Panc1 (cell line): ENCODE measurements at regions not wholly inside any gene's neighbourhood (a gene's known extent, or its start where the extent isn't known, plus 50 kb on each side); places are given as distances from the start of the nearest gene placed in this dataset.

ENCODE experiments used
- POLR2AphosphoS5 ChIP-seq: IDR thresholded peaks from 2 replicates; pipeline ENCODE4 v1.6.1; 2012; ENCODE audit warnings: mild to moderate bottlenecking, low read depth, low read length, moderate library complexity
- TF ChIP-seq, protein P1 (sequence below): fragments of 450-650 bp; IDR thresholded peaks from 2 replicates; pipeline ENCODE4 v1.5.1; 2017; ENCODE audit warnings: mild to moderate bottlenecking

DNA sequence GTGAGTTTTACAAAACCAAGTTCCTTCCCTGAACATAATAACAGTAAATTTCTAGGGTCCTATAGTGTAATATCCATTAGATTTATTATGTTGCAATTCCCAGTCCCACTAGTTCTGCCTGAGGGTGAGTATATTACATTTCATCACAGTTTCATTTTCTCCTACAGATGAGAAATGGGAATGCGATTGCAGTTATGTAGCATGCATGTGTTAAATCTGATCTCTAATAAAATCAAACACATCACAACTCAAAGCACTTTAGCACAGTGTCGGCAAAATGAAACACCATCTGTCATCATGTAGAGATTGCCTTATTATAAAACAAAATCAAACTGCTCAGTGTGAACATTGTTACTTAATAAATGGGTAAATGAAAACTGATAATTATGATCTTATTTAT is 180.5 kb upstream of the TOX3 start:
- TF ChIP-seq, protein P1, sequence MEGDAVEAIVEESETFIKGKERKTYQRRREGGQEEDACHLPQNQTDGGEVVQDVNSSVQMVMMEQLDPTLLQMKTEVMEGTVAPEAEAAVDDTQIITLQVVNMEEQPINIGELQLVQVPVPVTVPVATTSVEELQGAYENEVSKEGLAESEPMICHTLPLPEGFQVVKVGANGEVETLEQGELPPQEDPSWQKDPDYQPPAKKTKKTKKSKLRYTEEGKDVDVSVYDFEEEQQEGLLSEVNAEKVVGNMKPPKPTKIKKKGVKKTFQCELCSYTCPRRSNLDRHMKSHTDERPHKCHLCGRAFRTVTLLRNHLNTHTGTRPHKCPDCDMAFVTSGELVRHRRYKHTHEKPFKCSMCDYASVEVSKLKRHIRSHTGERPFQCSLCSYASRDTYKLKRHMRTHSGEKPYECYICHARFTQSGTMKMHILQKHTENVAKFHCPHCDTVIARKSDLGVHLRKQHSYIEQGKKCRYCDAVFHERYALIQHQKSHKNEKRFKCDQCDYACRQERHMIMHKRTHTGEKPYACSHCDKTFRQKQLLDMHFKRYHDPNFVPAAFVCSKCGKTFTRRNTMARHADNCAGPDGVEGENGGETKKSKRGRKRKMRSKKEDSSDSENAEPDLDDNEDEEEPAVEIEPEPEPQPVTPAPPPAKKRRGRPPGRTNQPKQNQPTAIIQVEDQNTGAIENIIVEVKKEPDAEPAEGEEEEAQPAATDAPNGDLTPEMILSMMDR = no peak
- TF ChIP-seq POLR2AphosphoS5 = no peak
